Peyer's patch (tissue), 4 donors: ENCODE measurements at regions not wholly inside any gene's neighbourhood (a gene's known extent, or its start where the extent isn't known, plus 50 kb on each side); places are given as distances from the start of the nearest gene placed in this dataset.

Experiments used
- POLR2A ChIP-seq, 2 donors: fragments of 450-650 bp; IDR thresholded peaks; one replicate each; pipeline ENCODE4 v1.5.1; 2017; ENCODE audit warnings: antibody characterized with exemption in 2 of 2, mild to moderate bottlenecking in 2 of 2, moderate library complexity in 2 of 2
- TF ChIP-seq, protein P1 (sequence below), 6 experiments: fragments of 450-650 bp in 4 of 6; fragments of 200-600 bp in 2 of 6; sonication (generic) in 1 of 6; IDR thresholded peaks; one replicate each; pipeline ENCODE4 v1.5.1; 2017 to 2019; ENCODE audit warnings: antibody characterized with exemption in 6 of 6, mild to moderate bottlenecking in 3 of 6, moderate library complexity in 1 of 6

DNA sequence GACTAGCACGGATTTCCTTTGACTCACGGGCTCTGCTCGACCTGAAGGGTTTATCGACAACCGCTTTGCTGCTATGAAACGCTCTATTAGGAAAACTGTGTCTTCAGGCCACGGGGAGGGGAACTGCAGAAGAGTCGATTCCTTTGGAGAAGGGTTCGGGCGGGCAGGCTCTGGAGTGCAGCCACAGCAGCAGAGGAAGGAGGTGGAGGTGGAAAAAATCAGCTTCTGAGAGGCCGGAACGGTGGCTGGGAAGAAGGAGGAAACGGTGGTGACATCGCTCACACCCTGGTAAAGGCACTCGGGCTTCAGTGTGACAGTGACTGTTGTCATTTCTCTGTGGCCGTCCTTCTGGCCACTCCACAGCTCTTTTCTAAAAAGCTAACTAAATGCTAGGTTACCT lies 64.6 kb upstream of the MGMT start:
- TF ChIP-seq, protein P1, sequence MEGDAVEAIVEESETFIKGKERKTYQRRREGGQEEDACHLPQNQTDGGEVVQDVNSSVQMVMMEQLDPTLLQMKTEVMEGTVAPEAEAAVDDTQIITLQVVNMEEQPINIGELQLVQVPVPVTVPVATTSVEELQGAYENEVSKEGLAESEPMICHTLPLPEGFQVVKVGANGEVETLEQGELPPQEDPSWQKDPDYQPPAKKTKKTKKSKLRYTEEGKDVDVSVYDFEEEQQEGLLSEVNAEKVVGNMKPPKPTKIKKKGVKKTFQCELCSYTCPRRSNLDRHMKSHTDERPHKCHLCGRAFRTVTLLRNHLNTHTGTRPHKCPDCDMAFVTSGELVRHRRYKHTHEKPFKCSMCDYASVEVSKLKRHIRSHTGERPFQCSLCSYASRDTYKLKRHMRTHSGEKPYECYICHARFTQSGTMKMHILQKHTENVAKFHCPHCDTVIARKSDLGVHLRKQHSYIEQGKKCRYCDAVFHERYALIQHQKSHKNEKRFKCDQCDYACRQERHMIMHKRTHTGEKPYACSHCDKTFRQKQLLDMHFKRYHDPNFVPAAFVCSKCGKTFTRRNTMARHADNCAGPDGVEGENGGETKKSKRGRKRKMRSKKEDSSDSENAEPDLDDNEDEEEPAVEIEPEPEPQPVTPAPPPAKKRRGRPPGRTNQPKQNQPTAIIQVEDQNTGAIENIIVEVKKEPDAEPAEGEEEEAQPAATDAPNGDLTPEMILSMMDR (IDR thresholded peaks at IDR 0.05) = no peak
- TF ChIP-seq POLR2A (IDR thresholded peaks at IDR 0.05) = no peak
